Gastrocnemius medialis (tissue), 4 donors: ENCODE measurements at regions not wholly inside any gene's neighbourhood (a gene's known extent, or its start where the extent isn't known, plus 50 kb on each side); places are given as distances from the start of the nearest gene placed in this dataset.
"Not testable (repeated sequence)": the region's sequence is repeated elsewhere in the genome, so short reads cannot be mapped to it uniquely, and the experiment has no call there.

ENCODE experiments used
- ATAC-seq, 2 donors: fragments of 150-250 bp; one replicate each; pipeline ENCODE4 v1.9.1; 2016
- DNase-seq, 2 donors: peaks; one replicate each; pipeline ENCODE4 v3.0.0-alpha.2; 2019
- H3K27ac ChIP-seq, 4 donors: fragments of 200-600 bp; sonication (generic); 1 replicate in 1 of 4; 2 replicates in 3 of 4; pipeline ENCODE4 v1.5.1; 2016 to 2018; ENCODE audit warnings: mild to moderate bottlenecking in 2 of 4, moderate library complexity in 1 of 4
- H3K27me3 ChIP-seq, 3 donors: fragments of 200-600 bp; sonication (generic) in 2 of 3; 1 replicate in 1 of 3; 2 replicates in 2 of 3; pipeline versions ENCODE4 v1.5.1 to v1.6.0; 2016 to 2019; ENCODE audit warnings: mild to moderate bottlenecking in 1 of 3, moderate library complexity in 1 of 3
- H3K36me3 ChIP-seq, 2 donors: fragments of 200-600 bp; sonication (generic) in 1 of 2; one replicate each; pipeline ENCODE4 v1.5.1; 2017 to 2018
- H3K4me1 ChIP-seq, 2 donors: fragments of 200-600 bp; sonication (generic) in 1 of 2; one replicate each; pipeline ENCODE4 v1.5.1; 2016 to 2017; ENCODE audit warnings: mild to moderate bottlenecking in 2 of 2
- H3K4me3 ChIP-seq, 4 donors: fragments of 200-600 bp; sonication (generic) in 3 of 4; 1 replicate in 1 of 4; 2 replicates in 3 of 4; pipeline ENCODE4 v1.5.1; 2016 to 2019; ENCODE audit warnings: mild to moderate bottlenecking in 2 of 4
- H3K9me3 ChIP-seq, 3 donors: fragments of 200-600 bp; sonication (generic) in 2 of 3; 1 replicate in 1 of 3; 2 replicates in 2 of 3; pipeline ENCODE4 v1.5.1; 2016 to 2019
- POLR2A ChIP-seq, 2 donors: fragments of 450-650 bp; IDR thresholded peaks; one replicate each; pipeline ENCODE4 v1.6.1; 2017; ENCODE audit warnings: antibody characterized with exemption in 2 of 2, mild to moderate bottlenecking in 2 of 2, moderate library complexity in 2 of 2
- in situ Hi-C, 4 donors: fragments of 200-750 bp; cut with MboI; loops; one replicate each; pipeline versions ENCODE4 v1.15.0 to v1.8.0; 2017; ENCODE audit warnings: low sequenced_read_pairs in 4 of 4
- intact Hi-C: fragments of 100-400 bp; cut with DNase I; formaldehyde crosslinking; loops from one replicate; pipeline ENCODE4 v1.15.1; 2023; ENCODE audit warnings: low total_unique reads
- TF ChIP-seq, protein P1 (sequence below), 5 experiments: fragments of 450-650 bp in 3 of 5; fragments of 200-600 bp in 2 of 5; sonication (generic) in 2 of 5; IDR thresholded peaks in 4 of 5; conservative IDR thresholded peaks in 1 of 5; 1 replicate in 4 of 5; 2 replicates in 1 of 5; pipeline ENCODE4 v1.5.1; 2016 to 2019; ENCODE audit warnings: antibody characterized with exemption in 5 of 5, mild to moderate bottlenecking in 3 of 5, moderate library complexity in 3 of 5

DNA sequence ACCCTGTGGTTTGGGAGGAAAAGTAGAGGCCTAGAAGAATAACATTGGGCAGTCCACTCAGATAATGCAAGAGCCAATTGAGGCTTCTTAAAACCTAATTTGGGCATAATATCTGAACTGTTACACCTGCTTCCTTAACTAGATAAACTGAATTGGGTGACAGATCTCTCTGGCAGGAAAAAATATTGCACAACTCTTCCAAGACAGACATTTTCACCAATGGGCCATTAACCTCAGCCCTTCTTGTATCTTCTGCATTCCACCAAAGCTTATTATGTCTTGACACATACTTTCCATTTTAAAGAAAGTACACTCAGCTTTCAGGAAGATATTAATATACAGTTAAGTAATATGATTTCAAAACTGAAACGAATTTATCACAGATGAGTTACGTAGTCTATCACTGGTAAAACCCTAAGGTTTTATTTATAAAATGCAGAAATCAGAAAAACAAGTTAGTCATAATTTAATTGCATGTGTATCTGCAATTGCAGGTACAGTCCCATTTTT, 79.9 kb upstream of the MON1B start:
- H3K36me3 ChIP-seq: no peaks in the 10 kb centered on the region
- intact Hi-C loops: no loop called here
- no peak for TF ChIP-seq POLR2A (IDR thresholded peaks at IDR 0.05)
- TF ChIP-seq, protein P1, sequence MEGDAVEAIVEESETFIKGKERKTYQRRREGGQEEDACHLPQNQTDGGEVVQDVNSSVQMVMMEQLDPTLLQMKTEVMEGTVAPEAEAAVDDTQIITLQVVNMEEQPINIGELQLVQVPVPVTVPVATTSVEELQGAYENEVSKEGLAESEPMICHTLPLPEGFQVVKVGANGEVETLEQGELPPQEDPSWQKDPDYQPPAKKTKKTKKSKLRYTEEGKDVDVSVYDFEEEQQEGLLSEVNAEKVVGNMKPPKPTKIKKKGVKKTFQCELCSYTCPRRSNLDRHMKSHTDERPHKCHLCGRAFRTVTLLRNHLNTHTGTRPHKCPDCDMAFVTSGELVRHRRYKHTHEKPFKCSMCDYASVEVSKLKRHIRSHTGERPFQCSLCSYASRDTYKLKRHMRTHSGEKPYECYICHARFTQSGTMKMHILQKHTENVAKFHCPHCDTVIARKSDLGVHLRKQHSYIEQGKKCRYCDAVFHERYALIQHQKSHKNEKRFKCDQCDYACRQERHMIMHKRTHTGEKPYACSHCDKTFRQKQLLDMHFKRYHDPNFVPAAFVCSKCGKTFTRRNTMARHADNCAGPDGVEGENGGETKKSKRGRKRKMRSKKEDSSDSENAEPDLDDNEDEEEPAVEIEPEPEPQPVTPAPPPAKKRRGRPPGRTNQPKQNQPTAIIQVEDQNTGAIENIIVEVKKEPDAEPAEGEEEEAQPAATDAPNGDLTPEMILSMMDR (IDR thresholded peaks at IDR 0.05 in 4 of 5, conservative IDR thresholded peaks at IDR 0.05 in 1 of 5): no peak
- no peak for ATAC-seq
- H3K9me3 ChIP-seq: no peaks in the 10 kb centered on the region
- in situ Hi-C loops: loop anchor here in 1 of 4 donors (25.0 kb wide), 1 partner anchor 99 kb away; no protein-coding TSS in a partner anchor
- no peaks in the 10 kb centered on the region for H3K4me1 ChIP-seq
- no peak overlapping the region for H3K27ac ChIP-seq
- no peak overlapping the region for H3K4me3 ChIP-seq
- no peaks in the 10 kb centered on the region for H3K27me3 ChIP-seq
- DNase-seq: no peak

DNA sequence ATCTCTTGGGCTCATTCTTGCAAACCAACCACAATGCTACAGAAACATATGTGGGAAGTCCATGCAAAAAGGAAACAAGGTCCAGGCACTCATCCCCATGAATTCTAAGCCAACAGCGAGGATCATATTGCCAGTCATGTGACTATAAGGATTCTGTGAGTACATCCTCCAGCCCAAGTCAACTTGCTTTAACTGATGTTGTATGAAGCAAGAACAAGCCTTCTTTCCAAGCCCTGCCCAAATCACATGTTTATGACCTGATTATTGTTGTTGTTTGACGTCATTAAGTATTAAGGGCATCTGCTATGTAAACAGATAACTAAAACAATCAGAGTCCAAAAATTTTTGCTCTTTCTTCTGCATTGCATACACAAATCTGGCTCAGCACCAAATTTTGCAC, 78.2 kb upstream of the MON1B start:
- ATAC-seq (no peak), DNase-seq (no peak)
- Histone ChIP-seq H3K9me3 (no peaks in the 10 kb centered on the region), H3K4me1 (no peaks in the 10 kb centered on the region), H3K4me3 (no peak overlapping the region), H3K27me3 (no peaks in the 10 kb centered on the region), H3K27ac (no peak overlapping the region), H3K36me3 (no peaks in the 10 kb centered on the region)
- TF ChIP-seq, protein P1 (IDR thresholded peaks at IDR 0.05 in 4 of 5, conservative IDR thresholded peaks at IDR 0.05 in 1 of 5): no peak
- no peak for TF ChIP-seq POLR2A (IDR thresholded peaks at IDR 0.05)
- intact Hi-C loops: no loop called here
- in situ Hi-C loops: loop anchor here in 1 of 4 donors (25.0 kb wide), 1 partner anchor 100 kb away; no protein-coding TSS in a partner anchor

DNA sequence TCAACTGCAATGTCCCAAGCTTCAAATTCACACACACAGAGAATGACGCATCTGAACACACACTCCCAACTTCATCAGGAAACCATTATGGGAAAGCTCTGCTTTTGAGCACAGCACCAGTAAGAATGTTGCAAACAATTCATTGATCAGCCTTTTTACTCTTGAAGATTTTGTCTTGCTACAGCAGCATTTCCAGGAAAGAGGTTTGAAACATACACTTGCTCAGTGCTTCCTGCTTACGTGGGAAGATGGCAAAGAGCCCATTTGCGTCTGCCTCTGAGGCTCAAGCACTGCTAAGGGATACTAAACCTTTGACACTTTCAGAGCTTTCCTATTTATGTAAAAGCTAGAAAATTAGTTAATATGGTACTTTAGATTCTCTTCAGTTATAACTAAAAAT, 77.2 kb upstream of the MON1B start:
- H3K27ac ChIP-seq: no peak overlapping the region
- in situ Hi-C loops (loop anchor here in 1 of 4 donors (25.0 kb wide), 1 partner anchor 102 kb away; no protein-coding TSS in a partner anchor), intact Hi-C loops (no loop called here)
- no peaks in the 10 kb centered on the region for H3K36me3 ChIP-seq
- no peak overlapping the region for H3K4me3 ChIP-seq
- TF ChIP-seq POLR2A (IDR thresholded peaks at IDR 0.05): no peak
- TF ChIP-seq, protein P1 (IDR thresholded peaks at IDR 0.05 in 4 of 5, conservative IDR thresholded peaks at IDR 0.05 in 1 of 5): no peak
- no peaks in the 10 kb centered on the region for H3K27me3 ChIP-seq
- no peaks in the 10 kb centered on the region for H3K9me3 ChIP-seq
- DNase-seq (no peak), ATAC-seq (no peak)
- H3K4me1 ChIP-seq: no peaks in the 10 kb centered on the region

DNA sequence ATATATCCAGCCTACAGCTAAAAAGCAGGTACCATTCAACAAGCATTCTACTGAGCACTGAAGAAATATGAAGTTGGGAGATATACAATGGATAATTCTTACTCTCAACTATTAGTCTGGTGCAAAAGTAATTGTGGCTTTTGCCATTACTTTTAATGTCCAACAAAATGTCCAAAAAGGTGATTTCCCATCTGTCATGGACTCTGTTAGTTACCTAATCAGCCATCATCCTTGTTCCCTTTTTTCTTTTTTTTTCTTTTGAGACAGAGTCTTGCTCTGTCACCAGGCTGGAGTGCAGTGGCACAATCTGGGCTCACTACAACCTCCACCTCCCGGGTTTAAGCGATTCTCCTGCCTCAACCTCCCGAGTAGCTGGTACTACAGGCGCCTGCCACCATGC, 76.6 kb upstream of the MON1B start:
- in situ Hi-C loops: loop anchor here in 1 of 4 donors (25.0 kb wide), 1 partner anchor 102 kb away; no protein-coding TSS in a partner anchor
- DNase-seq, H3K36me3 ChIP-seq, ATAC-seq, H3K4me1 ChIP-seq, H3K27me3 ChIP-seq, H3K4me3 ChIP-seq, H3K9me3 ChIP-seq, H3K27ac ChIP-seq, intact Hi-C loops: not testable (repeated sequence)

DNA sequence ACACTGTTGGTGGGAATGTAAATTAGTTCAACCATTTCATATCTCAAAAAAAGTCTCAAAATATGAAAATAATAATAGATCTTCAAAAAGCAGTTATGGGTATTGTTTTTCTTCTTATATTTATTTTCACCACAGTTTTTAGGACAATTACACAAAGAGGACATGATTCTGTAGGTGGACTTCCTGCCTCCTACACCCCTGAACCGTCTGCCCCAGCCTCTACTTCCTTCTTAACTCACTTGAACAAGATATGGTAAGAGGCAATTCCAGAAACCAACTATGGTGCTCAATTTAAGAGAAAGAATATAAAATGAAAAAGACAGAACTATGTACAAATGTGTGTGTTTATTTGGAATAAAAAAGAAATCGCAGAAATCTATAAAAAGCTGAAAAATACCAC, 74.1 kb upstream of the MON1B start:
- intact Hi-C loops: no loop called here
- Histone ChIP-seq H3K4me3 (no peak overlapping the region), H3K27ac (no peak overlapping the region), H3K9me3 (no peaks in the 10 kb centered on the region), H3K36me3 (no peaks in the 10 kb centered on the region), H3K4me1 (no peaks in the 10 kb centered on the region), H3K27me3 (no peaks in the 10 kb centered on the region)
- in situ Hi-C loops: loop anchor here in 1 of 4 donors (25.0 kb wide), 1 partner anchor 105 kb away; no protein-coding TSS in a partner anchor
- TF ChIP-seq, protein P1 (IDR thresholded peaks at IDR 0.05 in 4 of 5, conservative IDR thresholded peaks at IDR 0.05 in 1 of 5): no peak
- no peak for TF ChIP-seq POLR2A (IDR thresholded peaks at IDR 0.05)
- ATAC-seq (no peak), DNase-seq (no peak)
